ENCODE measurements at regions not wholly inside any gene's neighbourhood (a gene's known extent, or its start where the extent isn't known, plus 50 kb on each side); places are given as distances from the start of the nearest gene placed in this dataset.

DNA sequence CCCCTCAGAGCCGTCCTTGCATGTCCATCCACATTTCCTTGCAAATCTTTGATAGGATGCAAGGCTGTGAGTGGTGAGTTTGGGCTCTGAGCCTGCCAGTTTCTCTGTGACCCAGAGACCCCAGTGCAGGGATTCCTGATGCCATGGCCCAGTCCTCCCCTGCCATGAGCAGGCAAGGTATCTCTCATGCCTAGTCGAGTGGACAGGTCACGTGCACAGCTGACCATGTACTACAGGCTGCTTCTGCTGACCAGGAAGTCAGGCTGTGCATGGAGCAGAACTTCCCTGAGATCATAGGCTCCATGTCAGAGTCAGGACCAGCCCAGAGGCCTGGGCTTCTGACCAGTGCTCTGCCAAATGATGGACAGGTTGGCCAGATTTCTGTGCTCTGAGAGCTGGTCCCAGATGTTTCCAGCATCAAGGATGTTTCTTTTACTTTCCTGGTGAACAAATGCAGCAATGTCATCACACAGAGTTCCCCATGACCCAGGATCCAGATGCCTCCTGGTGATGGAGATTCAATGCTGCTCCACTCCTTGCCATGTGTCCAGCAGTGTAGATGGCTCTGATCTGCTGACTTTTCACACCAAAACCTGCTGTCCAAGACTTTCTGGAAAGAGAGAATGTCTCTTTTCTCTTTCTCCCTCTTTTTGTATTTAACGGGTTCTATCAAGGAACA lies 321.6 kb upstream of the HS6ST1 start:
- no peak for DNase-seq

DNA sequence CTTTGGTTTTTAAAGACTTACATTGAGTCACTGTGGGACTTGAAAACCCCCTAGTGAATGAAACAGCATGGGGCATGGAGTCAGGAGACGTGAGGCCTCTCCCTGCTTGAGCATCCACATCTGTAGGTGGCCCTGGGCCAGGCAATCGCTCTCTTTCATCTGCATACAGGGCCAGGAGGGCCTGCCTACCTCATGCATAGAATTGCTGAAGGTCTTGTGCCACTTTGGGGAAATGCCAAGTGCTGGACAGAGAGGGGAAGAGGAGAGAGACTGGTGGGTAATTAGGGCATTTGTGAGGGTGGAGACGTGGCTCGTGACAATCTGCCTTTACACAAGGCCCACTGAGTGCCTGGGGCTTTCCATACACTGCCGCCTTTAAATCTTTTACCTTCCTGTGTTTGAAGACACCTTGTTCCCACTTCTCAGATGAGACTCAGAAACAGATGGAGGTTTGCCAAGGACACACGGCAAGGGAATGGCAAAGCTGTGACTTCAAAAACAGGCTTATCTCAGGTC lies 322.2 kb upstream of the HS6ST1 start:
- no peak for DNase-seq

DNA sequence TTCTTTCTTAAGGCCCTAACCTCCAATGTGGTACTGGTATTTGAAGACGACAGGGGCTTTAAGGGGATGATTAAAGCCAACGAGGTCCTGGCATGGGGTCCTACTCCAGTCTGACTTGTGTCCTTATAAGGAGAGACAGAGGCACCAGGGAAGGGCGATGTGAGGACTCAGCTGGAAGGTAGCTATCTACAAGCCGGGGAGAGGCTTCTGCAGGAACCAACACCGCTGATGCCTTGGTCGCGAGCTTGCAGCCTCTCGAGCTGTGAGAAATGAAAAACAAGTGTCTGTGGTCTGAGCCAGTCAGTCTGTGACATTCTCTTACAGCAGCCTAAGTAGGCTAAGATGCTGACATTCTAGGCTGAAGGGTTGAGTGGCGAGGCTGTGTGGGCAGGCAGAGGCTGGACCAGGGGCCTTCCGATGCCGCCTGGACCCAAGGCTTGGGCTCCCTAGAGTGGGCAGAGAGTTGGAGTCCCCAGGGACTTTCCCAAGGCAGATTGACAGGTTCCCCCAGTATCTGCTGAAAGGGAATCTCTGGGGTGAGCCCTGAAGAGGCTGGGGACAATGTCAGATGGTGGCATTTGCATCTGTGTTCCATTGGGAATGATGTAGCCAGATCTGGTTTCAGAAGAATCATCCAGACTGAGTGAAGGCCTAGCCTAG lies 322.9 kb upstream of the HS6ST1 start:
- DNase-seq, result no peak

DNA sequence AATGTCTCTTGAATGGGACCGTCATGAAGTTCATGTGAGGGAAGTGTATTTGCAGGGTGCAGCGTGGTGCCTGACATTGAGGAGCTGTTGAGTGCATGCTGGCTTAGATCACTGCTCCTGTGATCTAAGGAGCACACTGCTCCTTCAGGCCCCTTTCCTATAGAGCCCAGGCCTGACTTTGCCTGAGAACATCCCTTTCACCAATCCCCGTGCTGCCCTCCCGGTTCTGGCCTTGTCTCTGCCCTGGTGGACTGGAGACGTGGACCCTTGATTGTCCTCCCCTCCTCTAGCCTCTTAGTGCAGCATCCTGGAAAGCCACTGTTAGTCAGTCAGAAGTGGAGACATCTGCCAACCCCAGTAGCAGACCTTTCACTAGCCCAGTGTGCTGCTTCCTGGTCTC lies 323.6 kb upstream of the HS6ST1 start:
- no peak for DNase-seq

DNA sequence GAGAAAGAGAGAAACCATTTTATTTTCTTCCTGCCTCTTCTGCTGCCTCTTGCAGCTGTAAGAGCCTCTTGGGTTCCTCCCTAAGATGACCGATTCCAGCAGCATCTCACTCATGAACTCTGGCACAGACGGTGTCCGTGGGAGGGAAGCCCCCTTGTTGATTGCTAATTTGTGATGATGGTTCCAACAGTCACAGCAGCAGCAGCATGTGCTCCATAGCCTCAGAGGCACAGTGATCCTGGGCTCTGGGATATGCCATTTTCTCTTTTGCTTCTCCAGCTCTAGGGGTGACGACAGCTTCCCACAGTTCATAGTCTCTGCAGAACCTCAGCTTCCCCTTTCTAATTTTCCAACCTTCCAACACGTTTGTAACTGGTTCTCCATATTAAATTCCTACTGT lies 324.2 kb upstream of the HS6ST1 start:
- DNase-seq, result no peak

DNA sequence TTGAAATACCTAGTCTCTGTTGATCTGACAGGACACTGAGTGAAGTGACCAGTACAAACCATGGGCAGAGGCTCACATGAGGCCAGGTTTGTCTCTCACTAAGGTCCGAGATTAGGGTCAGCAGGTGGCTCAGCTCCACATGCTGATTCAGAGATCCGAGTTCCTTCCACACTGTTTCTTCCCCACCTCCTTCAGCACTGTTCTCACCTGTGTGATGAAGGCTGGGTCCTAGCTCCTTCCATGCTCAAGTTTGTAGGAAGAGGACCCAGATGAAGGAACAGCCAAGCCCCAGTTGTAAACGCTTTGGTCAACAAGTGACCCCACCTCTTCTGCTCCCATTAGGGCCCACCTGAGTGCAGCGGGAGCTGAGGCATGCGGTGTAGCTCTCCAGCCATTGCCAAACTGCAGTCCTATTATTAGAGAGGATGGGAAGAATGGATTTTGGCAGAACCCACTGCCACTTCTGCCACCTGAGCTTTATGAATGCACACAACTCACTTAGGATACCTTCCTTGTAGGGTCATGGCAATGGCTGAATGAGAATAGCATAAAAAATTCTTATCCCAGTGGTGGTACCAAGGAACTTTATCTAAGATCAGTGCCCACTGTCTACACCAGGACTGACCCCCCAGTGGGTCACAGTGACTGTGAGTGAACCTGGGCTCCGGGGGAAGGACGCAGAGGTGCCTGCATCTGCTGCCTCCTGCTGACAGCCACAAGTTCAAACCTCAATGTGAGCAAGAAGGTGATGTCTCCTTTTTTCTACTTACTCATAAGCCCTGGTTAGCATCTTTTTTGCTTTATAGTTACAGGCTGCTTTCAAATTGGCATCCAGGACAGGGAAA lies 324.8 kb upstream of the HS6ST1 start:
- no peak for DNase-seq

DNA sequence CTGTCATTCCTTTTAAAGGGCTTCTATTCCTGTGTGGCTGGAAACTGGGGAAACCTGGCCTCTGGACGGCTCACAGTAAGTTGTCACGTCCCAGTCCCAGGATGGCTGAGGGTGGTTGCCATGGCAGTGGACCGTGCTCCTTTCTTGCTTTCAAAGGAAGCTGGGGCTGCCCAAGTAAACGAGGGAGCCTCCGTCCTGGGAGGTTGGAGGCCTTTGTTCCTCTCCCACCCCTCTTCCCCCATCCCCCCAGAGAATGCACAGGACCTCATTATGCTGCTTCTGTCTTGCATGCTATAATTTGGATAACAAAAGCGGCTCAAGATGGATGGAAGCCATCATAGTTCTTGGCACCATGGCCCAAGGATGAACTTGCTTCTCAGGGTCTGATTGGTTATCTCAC lies 325.5 kb upstream of the HS6ST1 start:
- DNase-seq, result no peak

DNA sequence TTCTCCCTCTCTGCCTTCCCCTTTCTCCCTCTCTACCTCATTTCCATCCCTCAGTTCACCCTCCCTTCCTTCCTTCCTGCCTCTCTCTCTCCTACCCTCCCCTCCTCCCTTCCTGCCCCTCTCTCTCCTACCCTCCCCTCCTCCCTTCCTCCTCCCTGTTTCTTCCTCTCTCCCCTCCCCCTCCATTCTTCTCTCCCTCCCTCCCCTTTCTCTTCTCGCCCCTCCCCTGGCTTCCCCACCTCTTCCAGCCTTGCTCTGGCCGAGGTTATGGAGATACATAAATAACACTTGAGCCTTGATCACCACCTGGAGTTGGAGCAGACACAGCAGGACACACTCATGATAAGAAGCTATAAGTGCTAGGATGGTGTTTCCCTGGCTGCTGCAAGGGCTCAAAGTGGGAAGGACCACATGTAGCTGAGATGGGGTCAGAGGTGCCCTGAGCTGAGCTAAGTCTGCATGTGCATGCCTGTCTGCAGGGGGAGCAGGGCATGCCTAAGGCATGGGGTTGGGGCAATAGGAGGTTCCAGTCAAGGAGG lies 326.1 kb upstream of the HS6ST1 start:
- DNase-seq, result no peak

DNA sequence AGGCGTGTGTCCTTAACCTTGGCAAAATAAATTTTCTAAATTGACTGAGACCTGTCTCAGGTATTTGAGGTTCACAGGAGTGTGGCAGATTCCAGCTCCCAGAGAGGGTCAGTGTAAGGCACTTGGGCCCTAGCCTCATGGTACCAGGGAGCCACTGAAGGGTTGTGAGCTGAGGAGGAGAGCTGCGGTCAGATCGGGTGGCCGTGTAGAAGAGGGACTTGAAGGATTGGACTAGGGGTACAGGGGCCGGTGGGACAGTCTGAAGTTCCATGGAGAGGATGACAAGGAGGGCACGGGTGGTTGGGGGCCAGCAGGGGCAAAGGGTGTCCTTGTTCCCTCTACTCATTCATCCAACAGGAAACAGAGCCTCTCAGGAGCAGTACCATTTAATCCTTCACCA lies 327.0 kb upstream of the HS6ST1 start:
- no peak for DNase-seq

DNA sequence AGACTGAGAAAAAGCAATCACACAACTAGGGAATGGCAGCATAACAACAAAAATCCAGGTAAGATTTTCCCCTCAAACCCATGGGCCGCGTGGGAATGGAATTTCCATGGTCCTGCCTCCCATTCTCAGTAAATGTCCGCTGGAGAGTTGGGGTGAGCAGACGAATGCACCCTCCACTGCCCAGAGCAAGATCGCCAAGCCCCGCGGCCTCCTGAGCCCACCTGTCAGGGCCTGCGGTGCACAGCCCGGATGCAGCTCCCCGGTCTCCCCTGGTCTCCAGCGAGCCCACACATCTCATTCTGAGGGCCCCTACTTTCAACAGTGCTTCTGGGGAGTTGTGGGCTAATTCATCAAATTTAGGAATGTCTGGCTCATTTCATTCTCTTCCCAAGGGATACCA lies 327.4 kb upstream of the HS6ST1 start:
- no peak for DNase-seq

DNA sequence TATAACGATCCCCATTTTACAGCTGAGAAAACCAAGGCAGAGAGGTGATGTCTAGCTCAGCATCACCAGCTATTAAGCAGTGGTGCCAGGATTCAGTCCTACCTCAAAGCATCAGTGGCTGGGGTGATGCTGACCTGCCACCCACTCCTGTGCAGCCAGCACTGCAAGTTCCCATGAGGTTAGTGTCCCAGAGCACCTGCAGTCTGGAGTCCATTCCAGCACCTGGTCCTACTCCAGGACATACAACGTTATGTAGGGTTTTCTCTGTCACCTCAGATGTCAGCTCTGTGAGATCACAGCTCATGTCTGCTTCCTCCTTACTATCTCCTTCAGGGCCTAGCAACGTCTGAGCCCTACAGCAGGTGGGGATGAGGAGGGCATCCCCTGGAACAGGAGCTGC lies 328.0 kb upstream of the HS6ST1 start:
- DNase-seq, result no peak

DNA sequence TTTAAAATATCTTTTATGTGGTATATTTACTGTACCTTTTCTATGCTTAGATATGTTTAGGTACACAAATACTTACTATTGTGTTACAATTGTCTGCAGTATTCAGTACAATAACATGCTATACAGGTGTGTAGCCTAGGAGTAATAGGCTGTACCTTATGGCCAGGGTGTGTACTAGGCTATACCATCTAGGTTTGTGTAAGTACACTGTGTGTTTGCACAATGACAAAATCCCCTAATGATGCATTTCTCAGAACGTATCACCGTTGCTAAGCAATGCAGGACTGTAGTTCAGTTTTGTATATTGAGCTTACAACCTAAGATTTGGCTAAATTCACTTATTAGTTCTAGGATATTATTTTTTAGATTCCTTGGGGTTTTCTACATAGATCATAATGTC lies 332.3 kb upstream of the HS6ST1 start:
- no peak for DNase-seq

DNA sequence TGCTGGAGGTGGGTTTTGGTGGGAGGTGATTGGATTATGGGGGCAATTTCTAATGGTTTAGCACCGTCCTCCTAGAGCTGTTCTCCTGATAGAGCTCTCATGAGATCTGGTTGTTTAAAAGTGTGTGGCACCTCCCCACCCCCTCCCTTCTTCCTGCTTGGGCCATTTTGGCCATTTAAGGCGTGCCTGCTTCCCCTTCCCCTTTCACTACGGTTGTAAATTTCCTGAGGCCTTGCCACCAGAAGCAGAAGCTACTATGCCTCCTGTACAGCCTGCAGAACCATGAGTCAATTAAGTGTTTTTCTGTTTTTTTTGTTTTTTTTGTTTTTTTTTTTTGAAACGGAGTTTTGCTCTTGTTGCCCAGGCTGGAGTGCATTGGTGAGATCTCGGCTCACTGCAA lies 335.7 kb upstream of the HS6ST1 start:
- no peak for DNase-seq

DNA sequence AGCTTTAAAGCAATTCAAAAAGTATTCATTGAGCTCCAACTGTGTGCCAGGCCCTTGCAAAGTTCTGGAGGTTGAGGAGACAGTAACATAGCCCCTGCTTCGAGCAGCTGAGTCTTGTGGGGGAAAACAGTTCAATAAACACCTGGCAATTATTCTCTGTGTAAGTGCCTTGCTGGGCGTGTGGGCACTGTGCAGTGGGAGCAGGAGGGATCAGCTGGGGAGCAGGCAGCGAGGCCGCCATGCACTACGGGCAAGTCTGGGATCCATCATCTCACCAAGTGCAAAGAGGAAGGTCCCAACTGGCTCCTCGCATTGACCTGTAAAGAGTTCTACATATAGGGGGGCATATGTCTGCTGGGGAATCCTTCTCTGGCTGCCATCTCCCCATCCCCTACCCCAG lies 342.2 kb upstream of the HS6ST1 start:
- DNase-seq, result no peak

DNA sequence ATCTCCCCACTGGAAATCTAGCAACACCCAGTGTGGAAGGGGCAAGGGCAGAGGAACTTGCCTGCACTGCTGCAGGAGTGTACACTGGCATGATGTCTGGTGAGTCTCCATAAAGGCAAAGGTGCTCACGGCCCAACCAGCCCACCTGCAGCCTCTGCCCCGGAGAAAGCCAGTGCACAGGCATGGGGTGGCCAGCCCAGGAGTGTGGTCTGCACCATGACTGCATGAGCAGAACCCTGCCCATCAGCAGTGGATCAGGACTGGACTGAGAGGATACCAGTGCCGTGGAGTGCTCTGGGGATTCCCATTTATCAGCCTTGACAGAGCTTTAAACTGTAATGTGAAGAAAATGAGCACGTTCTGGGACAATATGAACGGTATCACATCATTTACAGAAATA lies 342.6 kb upstream of the HS6ST1 start:
- DNase-seq, result no peak

DNA sequence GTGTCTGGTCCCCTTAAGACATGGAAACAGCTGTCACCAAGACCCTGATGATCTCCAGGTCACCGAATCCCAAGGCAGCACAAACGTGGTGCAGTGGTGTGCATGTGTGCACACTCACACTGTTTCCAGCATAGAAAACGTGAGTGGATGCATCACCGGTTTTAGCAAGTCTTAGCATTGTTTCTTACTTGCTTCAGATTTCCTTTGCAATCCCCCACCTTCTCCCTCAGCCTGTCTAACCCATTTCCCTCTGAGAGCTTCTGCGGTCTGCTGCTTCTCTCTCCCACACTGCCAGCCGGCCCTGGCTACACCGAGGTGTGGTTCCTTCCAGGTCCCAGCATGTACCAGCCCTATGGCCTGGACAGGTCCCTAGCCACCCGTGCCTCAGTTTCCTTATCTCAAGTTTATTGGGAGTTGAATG lies 343.4 kb upstream of the HS6ST1 start:
- no peak for DNase-seq

DNA sequence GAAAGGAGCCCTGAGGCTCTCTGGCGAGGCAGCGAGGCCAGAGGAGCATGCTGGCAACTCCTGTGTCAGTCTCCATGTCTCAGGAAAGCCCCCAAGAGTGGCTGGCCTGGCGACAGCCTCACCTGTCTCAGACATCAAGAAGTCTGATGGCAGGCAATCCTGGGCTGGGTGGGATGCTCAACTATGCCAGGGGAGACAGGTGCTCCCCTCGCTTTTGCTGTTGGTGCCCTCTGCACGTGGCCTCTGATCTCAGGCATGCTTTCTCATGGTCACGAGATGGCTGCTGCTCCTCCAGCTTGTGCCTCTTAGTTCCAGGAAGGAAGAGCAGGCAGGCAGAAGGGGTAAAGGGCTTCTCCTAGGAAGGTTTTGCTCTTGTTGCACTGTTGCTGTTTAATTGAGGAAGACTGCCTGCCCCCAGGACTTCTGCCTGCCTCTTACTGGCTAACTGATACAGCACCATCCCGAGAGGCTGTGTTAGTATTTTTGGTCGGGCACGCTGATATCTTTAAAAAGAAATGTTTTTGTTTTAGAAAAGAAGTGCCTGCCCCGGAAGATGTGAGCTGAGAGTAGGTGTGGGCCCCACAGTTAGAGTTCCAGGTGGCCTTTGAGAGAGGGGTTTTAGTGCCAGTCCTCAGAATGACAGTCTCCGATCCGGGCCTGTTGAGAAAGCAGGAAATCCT lies 344.8 kb upstream of the HS6ST1 start:
- no peak for DNase-seq

DNA sequence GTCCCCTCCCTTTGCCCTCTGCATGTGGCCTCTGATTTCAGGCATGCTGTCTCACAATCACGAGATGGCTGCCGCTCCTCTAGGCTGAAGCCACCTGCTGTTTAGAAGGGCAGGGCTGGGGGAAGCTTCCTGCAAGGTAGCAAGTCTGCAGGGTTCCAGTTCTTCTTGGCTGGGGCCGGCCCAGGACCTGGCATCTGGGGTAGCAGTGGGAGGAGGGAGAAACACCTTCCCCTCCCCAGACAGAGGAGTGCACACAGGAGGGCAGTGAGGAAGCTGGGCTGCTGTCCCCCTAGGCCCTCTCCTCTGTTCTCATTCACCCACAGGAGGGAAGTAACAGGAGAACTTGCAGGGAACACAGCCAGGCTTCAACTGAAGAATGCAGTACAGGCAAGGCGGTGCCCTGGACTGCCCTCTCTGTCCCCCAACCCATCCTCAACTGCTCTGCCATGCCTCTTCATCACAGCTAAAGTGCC lies 345.9 kb upstream of the HS6ST1 start:
- no peak for DNase-seq

DNA sequence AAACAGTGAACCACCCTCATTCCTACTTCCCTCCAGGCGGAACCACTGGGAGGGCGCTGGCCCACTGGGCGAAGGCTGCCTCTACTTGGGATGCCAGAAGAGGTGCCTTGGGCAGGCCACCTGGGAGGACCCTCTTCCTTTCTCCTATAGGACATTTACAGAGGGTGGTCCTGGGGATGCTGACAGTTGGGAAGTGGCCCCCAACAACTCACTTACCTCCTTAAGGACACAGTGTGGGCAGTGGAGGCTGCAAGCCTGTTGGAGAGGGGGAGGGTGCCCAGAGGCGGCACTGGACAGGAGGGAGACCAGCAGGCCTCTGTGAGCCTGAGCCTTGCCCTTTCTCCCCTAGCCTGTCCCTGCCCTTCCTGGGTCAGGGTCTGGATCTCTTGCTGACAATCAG lies 346.4 kb upstream of the HS6ST1 start:
- DNase-seq, result no peak

DNA sequence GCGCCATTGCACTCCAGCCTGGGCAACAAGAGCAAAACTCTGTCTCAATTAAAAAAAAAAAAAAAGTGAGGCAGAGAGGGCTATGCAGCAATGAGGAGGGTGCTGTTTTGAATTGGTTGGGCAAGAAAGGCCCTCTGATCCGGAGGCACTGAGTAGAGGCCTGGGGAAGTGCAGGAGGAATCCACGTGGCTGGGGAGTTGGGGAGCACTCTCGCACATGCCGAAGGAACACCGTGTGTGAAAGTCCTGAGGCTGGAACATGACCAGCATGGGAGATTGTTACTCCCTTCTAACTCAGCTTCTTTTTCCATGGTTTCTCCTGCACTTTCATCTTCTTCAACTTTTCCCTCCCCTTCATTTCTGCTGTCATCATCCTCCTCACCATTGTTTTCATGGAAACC lies 347.9 kb upstream of the HS6ST1 start:
- no peak for DNase-seq

DNA sequence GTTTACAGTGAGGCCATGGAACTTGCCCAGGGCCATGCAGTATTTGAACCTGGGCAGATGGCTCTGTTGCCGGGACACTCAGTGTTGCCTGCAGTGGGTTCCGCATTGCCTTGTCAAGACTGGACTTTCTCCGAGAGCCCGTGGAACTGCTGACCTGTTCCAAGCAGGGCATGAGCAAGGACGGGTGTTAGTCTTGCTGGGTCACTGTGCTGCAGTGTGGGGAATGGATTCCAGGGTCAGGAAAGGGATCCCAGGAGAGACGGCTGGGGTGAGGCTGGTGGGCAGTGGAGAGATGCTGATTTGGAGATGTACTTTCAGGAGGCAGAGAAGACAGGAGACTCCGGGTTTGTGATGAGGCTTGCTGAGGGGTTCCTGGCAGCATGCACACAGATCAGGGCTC lies 348.7 kb upstream of the HS6ST1 start:
- no peak for DNase-seq

DNA sequence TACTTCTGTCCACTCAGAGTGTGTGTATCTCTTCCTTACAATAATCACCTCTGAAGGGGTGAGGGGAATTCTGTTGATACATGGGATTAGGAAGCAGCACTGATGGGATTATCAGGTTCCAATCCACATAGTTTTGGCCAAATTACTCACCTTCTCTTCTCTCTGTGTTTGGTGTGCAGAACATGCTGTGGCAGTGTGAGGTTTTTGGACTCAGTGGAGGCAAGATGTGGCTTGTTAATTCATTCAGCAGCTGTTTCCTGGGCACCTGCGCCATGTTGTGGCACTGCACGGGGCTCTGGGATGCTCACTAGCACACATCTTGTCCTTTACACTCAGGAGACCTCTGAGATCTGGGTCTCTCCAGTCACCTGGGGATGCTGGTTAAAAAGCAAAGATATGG lies 350.3 kb upstream of the HS6ST1 start:
- DNase-seq, result no peak

DNA sequence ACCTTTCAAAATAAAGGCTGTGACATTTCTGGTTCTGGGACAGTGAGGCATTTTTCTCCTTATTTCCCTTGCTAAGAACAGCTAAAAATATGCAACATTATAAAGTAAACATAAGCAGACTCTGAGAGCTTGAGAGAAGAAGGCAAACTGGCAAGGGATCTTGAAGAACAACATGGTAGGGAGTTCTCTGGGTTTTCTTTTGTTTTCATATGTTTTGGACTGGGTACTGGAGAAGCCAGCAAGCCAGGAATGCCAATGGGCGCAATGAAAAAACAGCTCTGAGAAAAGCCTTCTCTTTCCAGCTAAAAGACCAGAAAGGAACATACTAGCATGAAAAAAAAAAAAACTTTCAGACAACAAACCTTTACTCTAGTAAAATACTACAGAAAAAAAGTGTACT lies 351.4 kb upstream of the HS6ST1 start:
- no peak for DNase-seq
